ENCODE measurements at regions not wholly inside any gene's neighbourhood (a gene's known extent, or its start where the extent isn't known, plus 50 kb on each side); places are given as distances from the start of the nearest gene placed in this dataset.

GRCh38 chr4:77336411-77337142, 179.6 kb downstream of the CCNG2 start:
- Histone ChIP-seq H3K27ac (replicated peaks) (no peak overlapping the region), H3K27me3 (ENCODE audit: insufficient read depth, poor library complexity, severe bottlenecking) (no peaks in the 10 kb centered on the region), H3K4me3 (replicated peaks; ENCODE audit: insufficient read depth, low read length) (no peak overlapping the region)
- TF ChIP-seq CTCF (IDR thresholded peaks at IDR 0.05; ENCODE audit: insufficient read depth, low read length) (no peak), REST (IDR thresholded peaks at IDR 0.05; ENCODE audit: insufficient replicate concordance, low read depth) (no peak), GABPA (IDR thresholded peaks at IDR 0.05; ENCODE audit: low read depth) (no peak), POLR2AphosphoS5 (IDR thresholded peaks at IDR 0.05; ENCODE audit: low read depth) (no peak), SPI1 (IDR thresholded peaks at IDR 0.05; ENCODE audit: borderline replicate concordance, low read depth) (no peak)
- no peak for DNase-seq (ENCODE audit: low read depth in 1 of 2, low spot score in 1 of 2)

GRCh38 chr4:77342170-77342810, 185.3 kb downstream of the CCNG2 start:
- H3K4me3 ChIP-seq (replicated peaks; ENCODE audit: insufficient read depth, low read length), result no peak overlapping the region
- no peak overlapping the region for H3K27ac ChIP-seq (replicated peaks)
- DNase-seq (ENCODE audit: low read depth in 1 of 2, low spot score in 1 of 2), result no peak
- TF ChIP-seq SPI1 (IDR thresholded peaks at IDR 0.05; ENCODE audit: borderline replicate concordance, low read depth), result no peak
- TF ChIP-seq GABPA (IDR thresholded peaks at IDR 0.05; ENCODE audit: low read depth), result no peak
- no peak for TF ChIP-seq REST (IDR thresholded peaks at IDR 0.05; ENCODE audit: insufficient replicate concordance, low read depth)
- no peaks in the 10 kb centered on the region for H3K27me3 ChIP-seq (ENCODE audit: insufficient read depth, poor library complexity, severe bottlenecking)

DNA sequence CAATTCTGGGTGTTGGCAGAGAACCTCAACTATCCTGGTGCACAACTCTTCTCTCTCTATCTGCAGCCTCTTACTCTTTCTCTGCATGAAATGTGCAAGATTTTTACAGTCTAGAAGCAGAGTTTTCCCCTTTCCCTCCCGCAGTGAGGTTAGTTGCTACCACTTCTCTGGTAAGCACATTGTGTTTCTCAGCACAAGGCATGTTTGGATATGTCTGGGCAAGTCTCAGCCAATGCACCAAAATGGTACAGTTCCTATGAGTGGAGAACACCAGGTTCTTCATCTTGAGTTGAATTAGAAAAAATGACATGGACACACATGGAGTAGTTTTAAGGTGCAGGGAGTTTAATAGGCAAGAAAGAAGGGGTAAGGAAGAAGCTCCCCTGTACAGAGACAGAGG, 187.0 kb downstream of the CCNG2 start:
- H3K27me3 ChIP-seq (ENCODE audit: insufficient read depth, poor library complexity, severe bottlenecking), result no peaks in the 10 kb centered on the region
- no peak overlapping the region for H3K27ac ChIP-seq (replicated peaks)
- DNase-seq (ENCODE audit: low read depth in 1 of 2, low spot score in 1 of 2), result no peak
- TF ChIP-seq REST (IDR thresholded peaks at IDR 0.05; ENCODE audit: insufficient replicate concordance, low read depth), result no peak
- TF ChIP-seq CTCF (IDR thresholded peaks at IDR 0.05; ENCODE audit: insufficient read depth, low read length), result no peak
- TF ChIP-seq POLR2AphosphoS5 (IDR thresholded peaks at IDR 0.05; ENCODE audit: low read depth), result no peak
- no peak for TF ChIP-seq GABPA (IDR thresholded peaks at IDR 0.05; ENCODE audit: low read depth)
- no peak for TF ChIP-seq SPI1 (IDR thresholded peaks at IDR 0.05; ENCODE audit: borderline replicate concordance, low read depth)
- H3K4me3 ChIP-seq (replicated peaks; ENCODE audit: insufficient read depth, low read length), result no peak overlapping the region
